HEK293 (cell line): ENCODE measurements at regions not wholly inside any gene's neighbourhood (a gene's known extent, or its start where the extent isn't known, plus 50 kb on each side); places are given as distances from the start of the nearest gene placed in this dataset.

Source experiments
- CTCF ChIP-seq: fragments of 450-650 bp; formaldehyde crosslinking; IDR thresholded peaks from 2 replicates; pipeline ENCODE4 v1.5.1; 2016; ENCODE audit warnings: missing biosample characterization, missing genetic modification characterization
- REST ChIP-seq: fragments of 450-650 bp; formaldehyde crosslinking; IDR thresholded peaks from 2 replicates; pipeline ENCODE4 v1.5.1; 2016; ENCODE audit warnings: missing biosample characterization, missing genetic modification characterization
- SALL2 ChIP-seq: fragments of 450-650 bp; formaldehyde crosslinking; IDR thresholded peaks from 2 replicates; pipeline ENCODE4 v1.5.0; 2017; ENCODE audit warnings: missing biosample characterization, mild to moderate bottlenecking, missing genetic modification characterization, borderline replicate concordance
- ZEB2 ChIP-seq: fragments of 450-650 bp; formaldehyde crosslinking; IDR thresholded peaks from 2 replicates; pipeline ENCODE4 v1.5.1; 2016; ENCODE audit warnings: missing biosample characterization, missing genetic modification characterization
- ZNF10 ChIP-seq: fragments of 450-650 bp; formaldehyde crosslinking; IDR thresholded peaks from 2 replicates; pipeline ENCODE4 v1.5.1; 2017; ENCODE audit warnings: missing biosample characterization, missing genetic modification characterization
- ZNF114 ChIP-seq: fragments of 450-650 bp; formaldehyde crosslinking; IDR thresholded peaks from 2 replicates; pipeline ENCODE4 v1.5.0; 2017; ENCODE audit warnings: missing biosample characterization, missing genetic modification characterization
- ZNF146 ChIP-seq: fragments of 450-650 bp; formaldehyde crosslinking; IDR thresholded peaks from 2 replicates; pipeline ENCODE4 v1.5.1; 2016; ENCODE audit warnings: missing biosample characterization, missing genetic modification characterization
- ZNF416 ChIP-seq: fragments of 450-650 bp; formaldehyde crosslinking; IDR thresholded peaks from 2 replicates; pipeline ENCODE4 v1.5.1; 2016; ENCODE audit warnings: missing biosample characterization, missing genetic modification characterization
- ZNF423 ChIP-seq: fragments of 450-650 bp; formaldehyde crosslinking; IDR thresholded peaks from 2 replicates; pipeline ENCODE4 v1.5.1; 2016; ENCODE audit warnings: missing biosample characterization, missing genetic modification characterization
- ZNF664 ChIP-seq: fragments of 450-650 bp; formaldehyde crosslinking; IDR thresholded peaks from 2 replicates; pipeline ENCODE4 v1.5.1; 2016; ENCODE audit warnings: missing biosample characterization, missing genetic modification characterization
- ZNF692 ChIP-seq: fragments of 450-650 bp; formaldehyde crosslinking; IDR thresholded peaks from 2 replicates; pipeline ENCODE4 v1.5.1; 2016; ENCODE audit warnings: missing biosample characterization, missing genetic modification characterization

GRCh38 chr6:103925317-103925716 lies 934.4 kb downstream of the HACE1 start:
- TF ChIP-seq ZNF10 (tag by site-specific recombination), result no peak
- TF ChIP-seq CTCF (tag by site-specific recombination), result no peak
- TF ChIP-seq SALL2 (tag by site-specific recombination), result no peak
- TF ChIP-seq ZNF114 (tag by site-specific recombination), result no peak
- no peak for TF ChIP-seq ZNF146 (tag by site-specific recombination)
- no peak for TF ChIP-seq ZEB2 (tag by site-specific recombination)
- TF ChIP-seq ZNF423, result no peak
- no peak for TF ChIP-seq ZNF664
- TF ChIP-seq ZNF416 (tag by site-specific recombination), result no peak
- TF ChIP-seq REST (tag by site-specific recombination), result no peak
- TF ChIP-seq ZNF692, result no peak
